HCEC 1CT (cell line): ENCODE measurements at regions not wholly inside any gene's neighbourhood (a gene's known extent, or its start where the extent isn't known, plus 50 kb on each side); places are given as distances from the start of the nearest gene placed in this dataset.
A peak's percentile ranks its signal among the peaks of the same experiment; 100 is the strongest.
"Not testable (repeated sequence)": the region's sequence is repeated elsewhere in the genome, so short reads cannot be mapped to it uniquely, and the experiment has no call there.

Experiments
- DNase-seq: peaks from one replicate; pipeline ENCODE4 v3.0.0-alpha.2; 2017

DNA sequence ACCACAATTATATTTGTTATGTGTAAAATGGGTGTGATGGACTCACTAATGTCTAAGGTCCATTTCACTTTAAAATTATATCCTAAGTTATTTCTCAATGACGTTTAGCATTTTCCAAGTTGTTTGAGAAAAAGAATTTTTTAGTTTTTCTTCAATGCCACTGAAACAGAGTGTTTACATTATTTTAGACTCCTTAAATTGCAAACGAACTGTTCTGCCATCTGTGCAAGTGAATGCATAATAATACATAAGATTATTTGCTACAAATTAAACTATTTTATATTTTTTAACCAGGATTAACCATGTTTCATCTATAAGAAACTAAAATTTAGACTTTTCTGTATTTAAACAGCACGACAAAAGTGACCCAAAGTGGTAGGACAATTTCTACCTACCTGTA is 425.4 kb downstream of the NDFIP2 start:
- no peak for DNase-seq

DNA sequence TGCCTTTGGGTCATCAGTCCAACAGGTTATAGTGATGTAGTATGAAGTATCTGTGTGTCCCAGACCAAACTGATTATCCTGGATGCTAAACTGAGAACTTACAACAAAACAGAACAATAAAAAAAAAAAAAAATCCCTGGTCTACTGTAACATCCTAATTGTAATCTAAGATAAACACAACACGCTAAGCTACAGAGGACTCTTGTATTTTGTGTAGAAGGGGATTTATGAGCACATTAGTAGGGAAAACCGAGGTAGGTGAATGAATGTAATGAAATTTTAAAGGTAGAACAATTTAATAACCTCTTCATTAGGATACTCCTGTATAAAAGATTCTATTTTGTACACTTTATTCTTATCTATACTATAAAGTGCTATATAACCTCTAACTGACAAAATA is 424.1 kb downstream of the NDFIP2 start:
- no peak for DNase-seq

DNA sequence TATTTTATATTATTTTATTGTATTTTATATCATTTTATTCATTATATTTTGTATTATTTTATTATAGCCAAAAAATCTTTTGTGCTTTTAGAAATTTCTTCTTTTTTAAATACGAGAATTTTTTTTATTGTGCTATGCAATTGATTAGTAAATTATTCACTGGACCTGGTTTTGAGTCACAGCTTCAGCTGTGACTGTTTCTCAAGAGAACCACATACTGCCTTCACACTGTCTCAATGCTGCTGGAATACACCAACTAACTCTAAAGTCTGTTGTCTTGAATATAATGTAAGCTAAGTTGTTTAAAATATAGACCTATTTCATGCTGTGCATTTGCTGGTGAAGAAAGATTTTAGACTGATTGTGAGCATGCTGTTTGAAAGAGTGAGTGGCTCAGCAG is 423.6 kb downstream of the NDFIP2 start:
- DNase-seq: no peak

DNA sequence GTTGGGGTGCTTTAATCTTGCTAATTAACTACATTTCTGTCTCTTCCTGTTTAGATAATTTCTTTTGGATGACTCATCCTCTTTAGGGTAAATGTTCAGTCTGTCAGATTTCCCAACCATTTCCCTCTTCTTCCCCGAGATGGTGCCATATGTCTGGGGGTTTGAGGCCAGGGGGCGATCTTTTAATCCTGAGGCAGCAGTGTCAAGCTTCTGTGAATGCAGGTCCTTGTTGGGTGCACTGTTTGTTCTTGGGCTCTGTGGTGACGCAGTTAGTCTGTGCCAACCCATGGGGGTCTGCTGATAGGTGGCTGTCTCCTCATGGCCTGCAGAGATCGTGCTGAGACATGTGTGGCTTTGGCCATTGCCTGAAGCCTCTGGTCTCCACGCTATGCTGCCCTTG is 420.4 kb downstream of the NDFIP2 start:
- peak; percentile 61 for DNase-seq

DNA sequence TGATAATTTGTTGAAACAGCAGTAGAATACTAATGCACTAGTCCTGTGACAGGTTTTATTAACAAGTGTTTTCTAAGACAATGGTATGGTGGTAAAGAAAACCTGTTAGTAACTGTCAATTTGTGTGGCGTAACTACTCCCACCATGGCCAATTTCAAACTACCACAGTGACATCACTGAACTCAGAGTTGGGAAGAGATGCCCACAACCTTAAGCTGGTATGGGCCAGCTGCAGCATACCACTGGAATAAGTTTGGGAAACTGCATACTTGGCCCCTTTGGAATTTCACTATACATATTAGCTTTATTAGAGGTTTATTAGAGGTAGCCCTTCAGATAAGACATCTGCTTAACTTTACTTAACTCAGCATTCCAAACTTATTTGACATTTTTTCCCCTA is 419.4 kb downstream of the NDFIP2 start:
- DNase-seq: no peak

DNA sequence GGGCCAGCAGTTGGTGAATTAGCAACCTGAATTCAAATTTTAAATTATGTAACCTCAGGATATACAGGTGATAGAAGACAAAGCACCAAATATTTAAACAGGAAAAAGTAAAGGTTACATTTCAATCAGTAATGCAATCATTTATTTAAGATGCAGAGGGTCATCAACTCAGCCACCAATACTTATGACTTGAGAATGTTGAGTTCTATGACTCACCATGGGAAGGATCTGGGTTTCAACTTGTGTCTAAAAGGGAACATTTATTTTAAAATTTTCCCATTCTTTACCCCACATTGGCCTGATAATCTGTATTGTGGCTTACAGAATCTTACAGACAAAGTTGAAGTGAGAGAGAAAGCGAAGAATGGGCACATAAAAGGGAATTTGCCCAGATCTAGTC is 418.0 kb downstream of the NDFIP2 start:
- no peak for DNase-seq

DNA sequence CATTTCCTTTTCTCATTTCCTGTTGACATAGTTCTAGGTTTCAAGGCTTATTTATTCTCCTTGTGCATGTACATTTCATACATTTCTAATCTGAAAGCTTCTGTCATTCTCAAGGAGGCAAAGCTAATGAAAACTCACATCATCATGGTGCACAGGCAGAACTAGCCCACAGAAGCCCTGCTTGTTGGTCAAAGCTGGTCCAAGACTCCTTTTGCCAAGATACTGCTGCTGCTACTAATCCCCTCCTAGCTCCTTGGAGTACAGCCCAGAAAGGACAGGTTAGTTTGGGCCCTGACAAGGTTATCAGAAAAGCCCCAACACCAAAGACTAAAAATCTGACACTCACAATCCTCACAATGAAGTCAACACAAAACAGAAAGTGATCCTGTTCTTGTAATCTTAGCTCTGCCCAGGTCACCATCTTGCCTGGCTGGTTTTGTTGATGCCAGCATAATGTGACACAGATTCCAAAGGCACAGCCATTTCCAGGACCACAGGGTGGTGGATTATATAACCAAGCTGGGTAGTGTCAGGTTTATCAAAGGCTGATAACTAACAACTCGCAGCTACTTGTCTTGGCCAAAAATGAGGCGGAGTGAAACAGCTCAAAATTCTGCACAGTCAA is 417.4 kb downstream of the NDFIP2 start:
- no peak for DNase-seq

DNA sequence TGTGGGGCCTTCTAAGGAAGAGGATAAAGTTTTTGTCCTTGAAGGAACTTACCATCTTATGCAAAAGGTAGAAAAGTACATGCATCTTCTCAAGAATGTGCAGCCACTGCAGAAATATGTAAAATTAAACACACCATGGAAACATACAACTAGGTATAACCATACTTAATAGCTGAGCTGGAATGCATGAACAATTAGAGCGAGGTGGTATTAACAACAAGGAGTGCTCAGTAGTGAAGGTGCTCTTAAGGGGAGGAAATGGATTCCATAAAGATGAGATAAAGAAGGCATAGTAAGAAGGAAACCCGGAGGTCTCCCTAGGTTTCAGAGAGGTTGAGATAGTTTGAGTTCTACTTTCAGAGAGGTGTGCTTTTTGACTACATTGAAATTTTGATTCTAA is 415.9 kb downstream of the NDFIP2 start:
- no peak for DNase-seq

DNA sequence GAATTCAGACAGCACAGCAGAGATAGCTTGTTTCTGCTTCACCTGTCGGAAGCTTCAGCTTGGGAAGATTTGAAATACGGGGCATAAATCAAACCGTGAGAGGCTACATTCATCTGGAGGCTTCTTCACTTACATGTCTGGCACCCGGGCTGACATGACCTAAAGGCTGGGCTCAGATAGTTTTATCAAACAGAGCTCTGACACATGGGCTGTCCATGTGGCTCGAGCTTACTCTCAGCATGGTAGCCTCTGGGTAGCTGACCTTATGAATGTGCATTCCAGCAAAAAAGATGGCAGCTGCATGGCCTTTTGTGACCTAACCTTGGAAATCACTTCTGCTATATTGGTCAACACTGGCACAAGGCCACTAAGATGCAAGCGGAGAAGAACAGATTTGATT is 414.5 kb downstream of the NDFIP2 start:
- DNase-seq: no peak

DNA sequence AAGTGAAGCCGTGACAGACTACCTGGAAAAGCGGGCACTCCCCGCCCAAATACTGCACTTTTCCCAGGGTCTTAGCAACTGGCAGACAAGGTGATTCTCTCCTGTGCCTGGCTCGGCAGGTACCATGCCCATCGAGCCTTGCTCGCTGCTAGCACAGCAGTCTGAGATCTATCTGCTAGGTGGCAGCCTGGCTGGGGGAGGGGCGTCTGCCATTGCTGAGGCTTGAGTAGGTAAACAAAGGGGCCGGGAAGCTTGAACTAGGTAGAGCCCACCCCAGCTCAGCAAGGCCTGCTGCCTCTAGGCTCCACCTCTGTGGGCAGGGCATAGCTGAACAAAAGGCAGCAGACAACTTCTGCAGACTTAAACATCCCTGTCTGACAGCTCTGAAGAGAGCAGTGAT is 406.3 kb downstream of the NDFIP2 start:
- DNase-seq: not testable (repeated sequence)

DNA sequence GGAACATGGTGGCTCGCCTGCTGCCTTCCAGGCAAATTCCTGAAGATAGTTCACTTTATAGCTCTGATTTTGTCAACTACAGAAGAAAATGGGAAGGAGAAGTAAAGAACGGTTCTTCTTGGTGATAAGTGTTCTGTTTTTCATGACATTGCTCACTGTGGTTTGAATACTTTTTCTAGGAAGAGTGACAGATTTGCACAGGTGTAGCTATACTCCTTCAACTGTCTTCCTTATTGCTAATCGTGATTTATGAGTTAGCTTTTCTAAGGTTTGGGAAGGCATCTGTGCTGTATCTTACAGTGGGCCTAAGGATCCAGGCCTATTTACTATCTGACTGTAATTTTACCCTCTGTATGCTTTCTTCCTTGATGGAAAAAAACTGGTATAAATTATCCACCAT is 405.6 kb downstream of the NDFIP2 start:
- no peak for DNase-seq

DNA sequence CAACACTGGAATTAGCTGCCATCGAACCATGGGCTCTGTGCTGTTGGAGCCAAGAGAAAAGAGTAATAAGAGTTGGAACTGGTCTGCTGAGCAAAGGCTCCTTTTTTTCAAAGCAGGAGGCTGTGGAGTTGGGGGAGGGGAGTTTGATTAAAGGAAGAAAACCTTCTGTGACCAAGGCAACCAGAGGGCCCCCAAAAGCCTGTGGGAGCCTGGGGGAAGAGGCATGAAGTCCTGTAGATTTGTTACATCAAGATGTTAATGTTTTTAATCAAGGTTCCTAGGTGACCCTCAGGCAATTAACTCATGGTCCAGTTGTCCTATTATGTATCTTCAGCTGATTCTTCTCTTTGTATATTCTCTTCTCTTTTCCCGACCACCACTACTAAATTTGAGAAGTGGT is 403.9 kb downstream of the NDFIP2 start:
- DNase-seq: no peak

DNA sequence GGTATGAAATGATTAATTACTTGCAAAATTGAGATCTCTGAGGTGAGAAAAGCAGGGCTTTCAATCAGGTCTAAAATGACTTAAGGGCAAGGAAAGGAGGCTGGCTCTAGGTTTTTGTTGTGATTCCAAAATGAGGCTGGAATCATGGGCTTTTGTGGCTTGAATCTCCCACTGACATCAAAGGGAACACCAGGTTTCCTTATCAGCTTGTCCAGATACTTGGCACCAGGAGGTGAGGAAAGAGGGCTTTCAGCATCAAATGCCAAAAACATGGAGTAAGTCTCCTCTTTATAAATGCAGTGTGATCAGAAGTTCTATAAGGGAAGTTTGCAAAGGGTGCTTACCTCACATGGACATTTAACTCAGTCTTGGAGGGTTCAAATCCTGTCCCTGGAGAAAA is 402.3 kb downstream of the NDFIP2 start:
- DNase-seq: no peak

DNA sequence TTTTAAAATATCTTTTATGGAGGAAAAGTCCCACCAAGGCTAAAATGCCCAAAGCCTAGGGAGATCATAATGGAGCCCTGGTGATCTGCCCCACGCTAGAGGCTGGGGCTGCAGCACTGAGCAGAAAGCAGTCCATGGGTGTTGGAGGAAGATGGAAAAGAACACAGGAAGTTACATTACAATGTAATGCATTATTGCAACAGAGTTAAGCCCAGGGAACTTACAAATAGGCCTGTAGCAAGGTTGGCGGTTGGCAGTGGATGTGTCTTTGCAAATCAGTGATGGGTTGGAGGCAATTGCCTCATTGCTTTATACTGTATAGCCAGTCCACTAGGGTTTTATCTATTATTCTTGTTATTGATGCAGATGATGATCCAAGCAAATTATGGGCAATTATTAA is 399.9 kb downstream of the NDFIP2 start:
- no peak for DNase-seq

DNA sequence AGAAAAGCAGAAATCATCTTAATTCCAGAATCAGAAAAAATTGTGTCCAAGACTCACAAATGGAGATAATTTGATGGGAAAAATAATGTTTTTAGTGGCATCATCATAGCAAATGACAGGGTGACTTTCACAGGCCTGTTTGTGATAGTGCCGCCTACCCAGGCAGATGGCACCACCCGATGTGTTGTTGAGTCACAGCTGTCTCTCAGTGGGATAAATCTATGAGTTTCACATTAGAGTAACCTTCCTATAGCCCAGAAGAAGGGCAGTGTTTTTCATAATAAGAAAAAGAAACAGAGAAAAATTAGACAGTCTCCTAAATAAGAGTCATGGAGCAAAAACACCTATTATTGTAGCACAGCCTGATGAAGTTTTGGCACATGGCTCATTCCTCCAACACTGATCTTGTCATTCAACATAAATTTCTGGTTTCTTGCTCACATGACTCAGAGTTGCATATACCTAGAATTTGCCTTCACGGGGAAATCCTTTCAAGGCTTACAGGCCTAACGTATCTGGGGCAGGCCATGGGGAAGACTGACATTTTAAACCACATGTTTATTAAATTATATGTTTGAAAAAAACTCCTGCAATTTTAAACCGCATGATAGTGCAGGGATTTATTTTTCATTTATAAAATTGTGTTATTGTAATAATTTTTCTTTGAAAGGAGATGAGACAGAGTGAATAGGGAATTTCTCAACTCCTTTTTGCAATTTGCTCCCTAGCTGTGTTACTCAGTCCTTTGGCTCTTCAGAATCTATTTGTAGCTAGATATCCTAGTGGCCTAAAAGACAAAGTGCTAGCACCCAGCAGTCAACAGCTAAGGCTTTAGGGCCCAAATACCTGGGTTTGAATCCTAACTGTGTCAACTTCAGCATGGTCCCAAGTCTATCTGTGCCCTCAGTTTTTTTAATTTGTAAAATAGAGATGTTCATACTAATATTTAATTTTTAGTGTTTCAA is 393.7 kb downstream of the NDFIP2 start:
- peak; percentile 22 for DNase-seq

DNA sequence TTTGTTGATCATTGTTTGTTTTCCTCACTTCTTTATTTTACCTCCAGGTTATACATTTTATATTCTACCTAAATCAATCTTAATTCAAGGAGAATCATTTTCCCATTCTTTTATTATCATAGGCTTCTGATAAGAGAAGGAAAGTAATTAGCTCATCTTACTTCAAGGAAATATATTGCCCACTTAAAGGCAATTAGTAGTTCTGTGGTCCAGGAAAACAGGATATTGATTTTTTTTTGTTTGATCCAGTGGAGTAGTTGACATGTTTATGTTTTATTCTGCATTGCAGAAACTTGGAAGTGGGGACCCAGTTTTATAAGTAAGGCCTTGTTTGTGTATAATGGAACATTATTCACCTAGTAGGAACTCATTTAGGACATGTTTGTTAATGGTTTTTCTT is 390.6 kb downstream of the NDFIP2 start:
- no peak for DNase-seq

DNA sequence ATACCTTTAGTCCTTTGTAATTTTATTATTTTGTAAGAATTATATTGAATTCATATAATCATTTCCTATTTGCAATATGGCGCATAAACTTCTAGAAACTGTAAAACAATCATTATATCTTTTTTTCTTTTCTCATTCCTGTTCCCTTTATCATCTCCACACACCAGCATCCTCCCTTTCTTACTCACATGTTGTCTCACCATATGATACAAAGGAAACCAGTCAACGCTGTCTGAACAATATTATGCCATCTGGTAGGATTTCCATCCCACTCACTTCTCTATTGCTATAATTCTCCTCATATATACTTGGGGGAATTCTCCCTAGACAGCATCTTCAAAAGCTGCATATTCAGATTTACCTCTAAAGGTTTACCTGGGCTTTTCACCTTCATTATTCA is 389.8 kb downstream of the NDFIP2 start:
- DNase-seq: peak; percentile 8

DNA sequence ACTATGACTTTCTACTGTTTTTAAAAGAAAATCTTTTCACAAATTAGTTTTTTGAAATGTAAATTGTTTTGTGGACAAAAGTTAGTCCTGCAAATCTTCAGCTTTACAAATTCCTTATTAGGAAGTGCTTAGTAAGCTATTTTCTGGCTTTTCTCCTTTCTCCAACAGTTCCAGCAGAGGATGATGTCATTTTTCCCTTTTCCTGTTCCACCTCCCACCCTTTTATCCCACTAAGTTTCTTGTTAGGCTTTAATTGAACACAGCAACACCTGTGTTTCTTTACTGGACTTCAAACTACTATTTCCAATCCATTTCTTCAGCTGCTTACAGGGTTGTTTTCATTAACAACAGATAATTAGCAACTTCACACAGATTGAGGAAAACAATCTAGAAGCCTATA is 389.2 kb downstream of the NDFIP2 start:
- peak; percentile 34 for DNase-seq

DNA sequence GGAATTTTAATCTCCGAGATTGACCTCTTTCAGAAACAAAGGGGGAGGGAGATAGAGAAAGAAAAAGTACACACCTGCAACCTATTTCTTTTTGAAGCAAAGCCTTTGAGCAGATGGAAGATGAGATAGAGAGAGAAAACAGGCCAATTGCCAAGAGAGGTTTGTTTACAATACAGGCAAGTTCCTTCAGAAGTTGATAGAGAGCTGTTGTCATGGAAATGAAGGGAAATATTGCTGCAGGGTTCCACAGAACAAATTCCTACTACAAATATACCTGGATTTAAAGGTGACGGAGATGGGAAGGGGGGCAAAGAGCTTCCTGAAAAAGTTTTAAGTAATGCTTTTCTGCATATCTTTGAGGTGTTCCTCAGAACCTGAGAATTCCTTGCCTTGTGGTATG is 388.4 kb downstream of the NDFIP2 start:
- no peak for DNase-seq

DNA sequence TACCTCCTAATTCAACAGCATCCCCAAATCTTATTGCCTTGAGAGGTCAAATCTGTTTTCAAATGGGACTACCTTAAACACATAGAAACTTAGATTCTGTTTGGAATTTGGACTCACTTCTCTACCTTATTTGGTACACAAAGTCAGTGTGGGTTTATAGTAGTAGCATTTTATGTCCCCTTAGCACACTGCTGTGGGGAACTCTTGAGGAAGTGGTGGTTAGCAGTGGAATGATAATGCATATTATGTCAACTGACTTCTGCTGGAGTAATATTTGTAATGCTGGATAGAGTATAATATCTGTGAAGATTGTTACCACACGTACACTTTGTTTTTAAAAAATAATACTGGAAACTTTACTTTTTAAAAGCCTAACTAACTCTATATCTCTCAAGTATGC is 386.3 kb downstream of the NDFIP2 start:
- no peak for DNase-seq

DNA sequence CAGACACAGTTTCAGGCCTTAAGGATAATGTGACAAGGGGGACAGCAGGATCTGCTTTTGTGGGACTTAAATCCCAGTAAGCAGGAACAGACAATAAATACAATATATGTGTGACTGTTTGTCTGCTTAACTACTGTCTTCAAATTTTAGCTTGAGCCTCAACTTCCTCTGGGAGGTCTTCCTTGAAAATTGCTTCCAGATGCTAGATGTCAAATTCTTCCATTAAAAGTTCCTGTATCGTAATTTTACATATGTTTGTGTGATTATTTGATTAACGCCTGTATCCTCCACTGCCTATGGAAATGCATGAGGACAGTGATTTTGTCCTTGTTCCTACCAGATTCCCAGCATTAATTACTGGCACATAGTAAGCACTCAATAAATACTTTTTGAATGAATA is 385.5 kb downstream of the NDFIP2 start:
- no peak for DNase-seq

DNA sequence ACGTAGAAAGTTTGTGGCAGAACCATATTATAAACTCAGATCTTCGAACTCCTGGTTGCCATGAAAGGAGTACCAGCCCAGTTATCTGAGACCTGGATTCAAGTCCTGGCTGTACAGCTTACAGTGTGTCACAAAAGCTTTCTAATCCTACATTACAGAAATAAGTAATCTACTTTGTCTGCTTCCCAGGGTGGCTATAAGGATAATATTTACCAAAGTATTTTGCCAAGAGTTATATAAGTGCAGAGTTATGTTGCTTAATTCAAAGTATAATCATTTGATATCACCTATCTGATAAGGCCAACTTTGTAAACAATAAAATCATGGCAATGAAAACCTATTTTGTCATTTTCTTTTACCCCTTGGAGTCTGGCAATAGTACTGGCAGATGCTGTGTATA is 381.6 kb downstream of the NDFIP2 start:
- no peak for DNase-seq

DNA sequence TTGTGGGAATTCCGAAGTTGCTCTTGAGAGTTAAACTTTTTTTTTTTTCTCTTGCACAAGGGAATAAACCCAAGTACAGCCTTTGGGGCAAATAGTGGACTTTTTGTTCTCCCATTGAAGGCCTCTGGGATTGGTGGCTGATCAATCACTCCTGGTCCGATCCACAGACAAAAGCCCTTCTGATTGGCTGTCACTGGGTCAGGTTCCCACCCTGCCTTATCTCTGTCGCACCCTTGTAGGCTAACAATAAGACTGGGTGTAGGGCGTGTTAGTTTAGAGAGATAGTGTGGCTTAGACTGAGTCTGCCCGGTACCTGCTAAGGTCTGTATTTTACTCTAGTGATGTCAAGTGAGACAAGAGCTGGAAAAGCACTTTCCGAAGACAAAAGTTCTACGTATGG is 380.8 kb downstream of the NDFIP2 start:
- no peak for DNase-seq

DNA sequence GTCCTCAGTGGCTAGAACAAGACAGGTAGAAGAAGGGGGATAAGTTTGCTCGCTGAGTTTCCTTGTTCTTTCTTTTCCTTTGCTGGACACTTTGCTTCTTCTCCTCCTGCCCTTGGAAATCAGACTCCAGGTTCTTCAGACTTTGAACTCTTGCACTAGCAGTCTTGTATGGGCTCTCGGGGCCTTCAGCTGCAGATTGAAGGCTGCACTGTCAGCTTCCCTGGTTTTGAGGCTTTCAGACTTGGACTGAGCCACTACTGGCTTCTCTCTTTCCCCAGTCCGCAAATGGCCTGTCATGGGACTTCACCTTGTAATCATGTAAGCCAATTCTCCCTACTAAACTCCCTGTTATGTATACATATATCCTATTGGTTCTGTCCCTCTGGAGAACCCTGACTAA is 379.8 kb downstream of the NDFIP2 start:
- DNase-seq: no peak

DNA sequence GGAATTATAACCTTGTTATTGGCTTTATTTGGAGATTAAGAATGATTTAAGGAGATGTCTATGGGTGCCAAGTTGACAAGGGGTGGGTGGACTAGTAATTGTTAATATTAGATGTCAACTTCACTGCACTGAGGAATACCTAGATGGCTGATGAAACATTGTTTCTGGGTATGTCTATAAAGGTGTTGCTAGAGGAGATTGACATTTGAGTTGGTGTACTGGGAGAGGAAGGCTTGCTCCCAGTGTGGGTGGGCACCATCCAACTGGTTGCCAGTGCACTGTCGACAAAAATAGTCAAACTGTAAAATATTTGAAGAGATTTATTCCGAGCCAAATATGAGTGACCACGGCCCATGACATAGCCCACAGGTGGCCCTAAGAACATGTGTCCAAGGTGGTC is 378.8 kb downstream of the NDFIP2 start:
- DNase-seq: no peak
